ENCODE measurements at regions not wholly inside any gene's neighbourhood (a gene's known extent, or its start where the extent isn't known, plus 50 kb on each side); places are given as distances from the start of the nearest gene placed in this dataset.

GRCh38 chr7:17101207-17101696 is 197.2 kb upstream of the AHR start:
- Histone ChIP-seq H3K9me3 (no peaks in the 10 kb centered on the region), H3K27me3 (ENCODE audit: low read depth) (no peaks in the 10 kb centered on the region), H3K36me3 (no peaks in the 10 kb centered on the region), H3K27ac (no peak overlapping the region), H3K4me1 (peaks cover 23% of the 10 kb centered on the region), H3K4me3 (no peak overlapping the region)
- no peak for ATAC-seq
- TF ChIP-seq CTCF (IDR thresholded peaks at IDR 0.05): no peak
- no peak for DNase-seq
- intact Hi-C loops (cut with DNase I): no loop called here

- intact Hi-C loops (cut with DNase I): no loop called here
- ATAC-seq (no peak), DNase-seq (no peak)
- Histone ChIP-seq H3K36me3 (no peaks in the 10 kb centered on the region), H3K4me1 (peaks cover 16% of the 10 kb centered on the region), H3K27ac (no peak overlapping the region), H3K9me3 (no peaks in the 10 kb centered on the region), H3K4me3 (no peak overlapping the region), H3K27me3 (ENCODE audit: low read depth) (no peaks in the 10 kb centered on the region)
- TF ChIP-seq CTCF (IDR thresholded peaks at IDR 0.05): no peak
Measured at GRCh38 chr7:17103170-17103569, 195.3 kb upstream of the AHR start.

- intact Hi-C loops (cut with DNase I): no loop called here
- DNase-seq (no peak), ATAC-seq (no peak)
- no peaks in the 10 kb centered on the region for H3K27me3 ChIP-seq (ENCODE audit: low read depth)
- TF ChIP-seq CTCF (IDR thresholded peaks at IDR 0.05): no peak
- no peaks in the 10 kb centered on the region for H3K36me3 ChIP-seq
- peaks cover 8% of the 10 kb centered on the region for H3K4me1 ChIP-seq
- no peak overlapping the region for H3K27ac ChIP-seq
- H3K9me3 ChIP-seq: no peaks in the 10 kb centered on the region
- no peak overlapping the region for H3K4me3 ChIP-seq
Measured at GRCh38 chr7:17103984-17104383, 194.5 kb upstream of the AHR start.

- Histone ChIP-seq H3K4me1 (peaks cover 4% of the 10 kb centered on the region), H3K27me3 (ENCODE audit: low read depth) (no peaks in the 10 kb centered on the region), H3K4me3 (no peak overlapping the region), H3K36me3 (no peaks in the 10 kb centered on the region), H3K27ac (no peak overlapping the region), H3K9me3 (no peaks in the 10 kb centered on the region)
- intact Hi-C loops (cut with DNase I): no loop called here
- TF ChIP-seq CTCF (IDR thresholded peaks at IDR 0.05): no peak
- no peak for DNase-seq
- no peak for ATAC-seq
Measured at GRCh38 chr7:17104419-17104818, 194.0 kb upstream of the AHR start.

GRCh38 chr7:17105701-17106100 is 192.8 kb upstream of the AHR start:
- no peak overlapping the region for H3K27ac ChIP-seq
- no peak for TF ChIP-seq CTCF (IDR thresholded peaks at IDR 0.05)
- DNase-seq (no peak), ATAC-seq (no peak)
- H3K4me3 ChIP-seq: no peak overlapping the region
- no peaks in the 10 kb centered on the region for H3K27me3 ChIP-seq (ENCODE audit: low read depth)
- no peaks in the 10 kb centered on the region for H3K4me1 ChIP-seq
- H3K36me3 ChIP-seq: no peaks in the 10 kb centered on the region
- intact Hi-C loops (cut with DNase I): no loop called here
- H3K9me3 ChIP-seq: no peaks in the 10 kb centered on the region

Measured in lower lobe of right lung (tissue), 2 donors.